Skeletal muscle tissue (tissue), 3 donors: ENCODE measurements at regions not wholly inside any gene's neighbourhood (a gene's known extent, or its start where the extent isn't known, plus 50 kb on each side); places are given as distances from the start of the nearest gene placed in this dataset.

Source experiments
- H3K27ac ChIP-seq: one replicate; pipeline ENCODE4 v1.7.0; 2013; ENCODE audit warnings: mild to moderate bottlenecking, low read depth, low read length, inconsistent platforms
- H3K27me3 ChIP-seq, 3 donors: one replicate each; pipeline ENCODE4 v1.7.0; 2013; ENCODE audit warnings: low read length in 3 of 3; ENCODE audit not compliant: control insufficient read depth in 3 of 3, insufficient read depth in 3 of 3
- H3K36me3 ChIP-seq, 3 donors: one replicate each; pipeline ENCODE4 v1.7.0; 2013; ENCODE audit warnings: low read length in 3 of 3; ENCODE audit not compliant: control insufficient read depth in 3 of 3, insufficient read depth in 3 of 3
- H3K4me1 ChIP-seq, 3 donors: one replicate each; pipeline ENCODE4 v1.7.0; 2013; ENCODE audit warnings: low read length in 3 of 3, mild to moderate bottlenecking in 3 of 3; ENCODE audit not compliant: control insufficient read depth in 3 of 3, insufficient read depth in 3 of 3
- H3K4me3 ChIP-seq, 3 donors: one replicate each; pipeline ENCODE4 v1.7.0; 2013; ENCODE audit warnings: low read length in 3 of 3
- H3K9ac ChIP-seq, 3 donors: one replicate each; pipeline ENCODE4 v1.7.0; 2013; ENCODE audit warnings: low read length in 3 of 3, mild to moderate bottlenecking in 3 of 3, moderate library complexity in 2 of 3, low read depth in 1 of 3
- H3K9me3 ChIP-seq, 3 donors: one replicate each; pipeline ENCODE4 v1.7.0; 2013; ENCODE audit warnings: low read length in 3 of 3; ENCODE audit not compliant: control insufficient read depth in 3 of 3
- donor health status: Osteomylitis.

DNA sequence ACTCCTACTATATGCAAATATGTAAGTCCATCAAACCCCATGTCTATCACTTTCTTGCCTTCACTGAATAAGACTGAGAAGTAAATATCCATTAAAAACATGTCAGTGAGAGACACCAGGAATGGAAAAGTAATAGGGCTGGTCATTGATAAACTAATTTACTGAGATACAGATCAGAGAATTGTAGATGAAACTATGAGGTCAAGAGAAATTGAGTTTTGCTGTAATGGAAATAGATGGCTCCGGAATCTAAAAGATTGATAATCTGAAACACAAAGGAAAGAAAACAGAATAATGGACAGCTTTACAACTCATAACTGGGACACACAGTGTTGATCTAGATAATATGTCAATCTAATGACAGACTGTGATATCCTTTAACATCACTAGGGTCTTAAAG, 1018.3 kb upstream of the RAG2 start:
- Histone ChIP-seq H3K4me3 (no peak overlapping the region), H3K27ac (no peak overlapping the region), H3K4me1 (no peaks in the 10 kb centered on the region), H3K36me3 (no peaks in the 10 kb centered on the region), H3K9ac (no peak overlapping the region), H3K27me3 (no peaks in the 10 kb centered on the region), H3K9me3 (no peaks in the 10 kb centered on the region)

DNA sequence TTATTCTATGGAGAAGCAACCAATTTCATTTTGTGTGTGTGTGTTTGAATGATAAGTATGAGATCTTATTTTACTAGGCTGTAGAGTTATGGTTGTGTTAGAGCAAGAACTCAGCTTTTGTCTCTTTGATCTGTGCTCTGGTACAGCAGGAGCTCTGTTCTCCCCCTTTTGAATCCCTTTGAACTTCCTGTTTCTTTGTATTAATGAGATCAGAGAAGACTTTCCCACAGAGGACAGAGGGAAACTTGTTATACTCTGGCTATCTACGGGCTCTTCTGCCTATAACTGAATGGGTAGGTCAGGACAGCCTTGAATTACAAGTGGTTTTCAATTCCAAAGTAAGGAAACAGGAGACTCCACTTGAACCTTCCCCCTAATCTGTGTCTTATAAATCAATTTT, 1015.0 kb upstream of the RAG2 start:
- Histone ChIP-seq H3K9ac (no peak overlapping the region), H3K27ac (no peak overlapping the region), H3K36me3 (no peaks in the 10 kb centered on the region), H3K4me3 (no peak overlapping the region), H3K9me3 (no peaks in the 10 kb centered on the region), H3K4me1 (no peaks in the 10 kb centered on the region), H3K27me3 (no peaks in the 10 kb centered on the region)

DNA sequence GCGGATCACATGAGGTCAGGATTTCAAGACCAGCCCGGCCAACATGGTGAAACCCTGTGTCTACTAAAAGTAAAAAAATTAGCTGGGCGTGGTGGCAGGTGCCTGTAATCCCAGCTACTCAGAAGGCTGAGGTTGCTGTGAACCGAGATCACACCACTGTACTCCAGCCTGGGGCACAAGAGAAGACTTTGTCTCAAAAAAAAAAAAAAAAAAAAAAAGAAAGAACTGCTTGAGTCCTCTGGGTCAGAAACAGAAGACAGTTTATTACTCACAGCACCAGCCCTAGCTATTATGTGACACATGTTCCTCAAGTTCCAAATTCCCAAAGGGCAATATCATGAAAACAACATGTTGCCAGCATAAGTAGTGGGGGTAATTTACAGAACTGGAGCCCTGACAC, 1014.1 kb upstream of the RAG2 start:
- Histone ChIP-seq H3K36me3 (no peaks in the 10 kb centered on the region), H3K9me3 (no peaks in the 10 kb centered on the region), H3K9ac (no peak overlapping the region), H3K4me3 (no peak overlapping the region), H3K27ac (no peak overlapping the region), H3K27me3 (no peaks in the 10 kb centered on the region), H3K4me1 (no peaks in the 10 kb centered on the region)

DNA sequence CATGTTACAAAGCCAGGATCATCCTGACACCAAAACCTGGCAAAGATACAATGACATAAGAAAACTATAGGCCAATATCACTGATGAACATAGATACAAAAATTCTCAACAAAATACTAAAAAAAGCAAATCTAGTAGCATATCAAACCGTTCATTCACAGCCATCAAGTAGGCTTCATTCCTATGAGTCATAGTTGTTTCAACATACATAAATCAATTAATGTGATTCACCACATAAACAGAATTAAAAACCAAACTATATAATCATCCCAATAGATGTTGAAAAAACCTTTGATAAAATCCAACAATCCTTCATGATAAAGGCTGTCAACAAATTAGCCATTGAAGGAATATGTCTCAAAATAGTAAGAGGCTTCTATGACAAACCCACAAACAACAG, 1007.2 kb upstream of the RAG2 start:
- Histone ChIP-seq H3K27ac (no peak overlapping the region), H3K4me1 (no peaks in the 10 kb centered on the region), H3K4me3 (no peak overlapping the region), H3K27me3 (no peaks in the 10 kb centered on the region), H3K36me3 (no peaks in the 10 kb centered on the region), H3K9me3 (peaks cover 0 to 7% (median 0%) of the 10 kb centered on the region in 3 donors), H3K9ac (no peak overlapping the region)

DNA sequence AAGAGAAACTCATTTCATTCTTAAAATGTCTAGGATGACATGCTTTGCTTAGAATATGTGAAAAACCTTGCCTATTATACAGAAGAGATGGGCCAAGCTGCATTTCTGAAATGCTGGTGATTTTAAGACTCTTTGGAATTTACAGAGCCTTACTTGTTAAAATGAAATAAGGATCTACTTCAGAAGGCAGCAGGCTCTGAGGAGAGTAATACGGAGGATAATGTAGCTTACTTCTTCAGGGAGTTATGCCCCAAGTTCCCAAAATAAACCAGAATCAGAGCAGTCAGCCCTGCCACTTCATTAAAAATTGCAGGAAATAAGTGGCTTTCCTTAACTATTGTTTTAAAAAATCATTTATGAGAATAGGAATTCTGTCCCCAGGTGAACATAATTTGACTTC, 1000.3 kb upstream of the RAG2 start:
- H3K36me3 ChIP-seq = no peaks in the 10 kb centered on the region
- H3K4me3 ChIP-seq = no peak overlapping the region
- no peak overlapping the region for H3K9ac ChIP-seq
- H3K4me1 ChIP-seq = no peaks in the 10 kb centered on the region
- no peak overlapping the region for H3K27ac ChIP-seq
- H3K27me3 ChIP-seq = no peaks in the 10 kb centered on the region
- peaks cover 0 to 5% (median 0%) of the 10 kb centered on the region in 3 donors for H3K9me3 ChIP-seq

DNA sequence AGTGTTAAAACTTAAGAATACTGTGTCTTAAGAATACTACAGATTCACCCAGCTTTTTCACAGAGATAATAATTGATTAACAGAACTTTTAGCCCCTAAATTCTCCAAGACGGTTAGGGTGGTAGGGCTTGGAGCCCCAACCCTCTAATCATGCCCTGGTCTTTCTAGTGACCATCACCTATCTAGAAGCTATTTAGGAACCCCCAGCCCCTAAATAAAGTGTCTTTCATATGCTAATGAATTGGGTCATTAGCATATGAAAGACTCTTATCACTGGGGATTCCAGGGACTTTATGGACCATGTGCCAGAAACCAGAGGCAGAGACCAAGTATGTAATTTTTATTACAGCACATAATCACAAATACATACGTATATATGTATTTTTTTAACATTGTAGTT, 999.7 kb upstream of the RAG2 start:
- no peaks in the 10 kb centered on the region for H3K9me3 ChIP-seq

DNA sequence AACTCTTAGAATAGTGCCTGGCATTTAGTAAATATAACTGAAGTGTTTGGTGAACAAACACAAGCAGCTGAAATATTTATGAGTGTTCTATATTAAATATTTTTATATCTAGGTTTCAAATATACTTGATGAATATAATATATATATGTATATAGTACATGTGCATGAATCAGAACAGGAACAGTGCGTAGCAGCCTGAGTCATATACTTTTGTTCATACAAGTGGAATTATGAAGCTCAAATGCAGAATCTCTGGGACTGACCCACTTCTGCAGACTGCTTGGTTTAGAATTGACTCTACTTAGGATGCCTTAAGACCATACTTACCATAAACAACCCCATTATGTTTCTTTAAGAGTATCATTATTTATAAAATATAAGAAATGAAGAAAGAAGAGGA, 997.8 kb upstream of the RAG2 start:
- H3K36me3 ChIP-seq = no peaks in the 10 kb centered on the region
- H3K27ac ChIP-seq = no peak overlapping the region
- no peak overlapping the region for H3K9ac ChIP-seq

More for the DNA sequence above, 999.7 kb upstream of the RAG2 start:
- no peak overlapping the region for H3K9ac ChIP-seq
- no peaks in the 10 kb centered on the region for H3K27me3 ChIP-seq
- no peaks in the 10 kb centered on the region for H3K4me1 ChIP-seq
- no peak overlapping the region for H3K4me3 ChIP-seq
- no peaks in the 10 kb centered on the region for H3K36me3 ChIP-seq
- no peak overlapping the region for H3K27ac ChIP-seq

DNA sequence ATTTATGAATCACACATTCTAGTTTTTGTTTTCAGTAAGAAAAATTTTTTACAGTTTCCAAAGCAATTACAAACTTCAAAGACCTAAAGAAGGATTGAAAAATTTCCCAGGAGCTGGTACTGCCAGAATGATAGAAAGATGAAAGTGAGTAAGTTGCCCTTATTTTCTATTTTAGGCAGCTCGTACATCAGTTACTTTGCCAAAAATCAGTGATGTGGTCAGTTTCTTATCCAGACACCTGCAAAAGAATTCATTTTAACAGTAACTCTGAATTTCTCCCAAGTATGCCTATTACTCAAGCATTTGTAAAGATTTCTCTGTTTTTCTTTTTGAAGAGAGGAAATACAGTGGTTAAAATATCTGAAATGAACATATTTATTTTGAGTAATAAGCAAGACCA, 976.3 kb upstream of the RAG2 start:
- H3K4me1 ChIP-seq = no peaks in the 10 kb centered on the region

More for the DNA sequence above, 997.8 kb upstream of the RAG2 start:
- Histone ChIP-seq H3K4me3 (no peak overlapping the region), H3K9me3 (no peaks in the 10 kb centered on the region), H3K4me1 (no peaks in the 10 kb centered on the region), H3K27me3 (no peaks in the 10 kb centered on the region)

DNA sequence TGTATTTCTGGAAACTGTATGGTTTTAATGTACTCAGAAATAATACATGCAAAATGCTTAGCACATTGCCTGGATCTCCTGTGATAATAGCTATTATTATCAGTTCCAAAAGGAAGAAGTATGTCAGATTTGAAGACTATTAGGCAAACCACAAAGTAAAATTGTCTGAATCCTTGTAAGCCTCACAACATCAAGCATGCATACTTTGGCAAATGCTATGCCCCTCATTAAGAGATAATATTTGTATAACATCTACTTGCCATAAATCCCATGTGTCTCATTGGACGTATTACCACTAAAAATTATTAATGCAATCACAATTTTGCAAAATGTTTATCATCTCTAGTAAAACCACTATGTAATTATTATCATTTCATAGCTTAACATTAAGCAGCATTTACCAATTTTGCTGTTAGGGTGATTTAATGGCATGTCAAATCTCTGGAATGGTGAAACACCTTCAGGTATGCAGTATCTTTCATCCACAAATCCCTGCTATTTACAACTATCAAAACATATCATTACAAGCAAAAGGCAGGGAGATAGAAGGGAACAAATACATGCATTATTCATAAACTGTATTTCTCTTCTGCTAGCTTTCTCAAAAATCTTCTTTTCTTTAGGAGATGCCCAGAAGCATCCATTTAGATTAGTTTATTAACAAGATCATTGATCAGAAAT, 974.6 kb upstream of the RAG2 start:
- H3K36me3 ChIP-seq = no peaks in the 10 kb centered on the region

More for the DNA sequence above, 976.3 kb upstream of the RAG2 start:
- Histone ChIP-seq H3K4me3 (no peak overlapping the region), H3K36me3 (no peaks in the 10 kb centered on the region), H3K9ac (no peak overlapping the region), H3K9me3 (no peaks in the 10 kb centered on the region), H3K27ac (no peak overlapping the region), H3K27me3 (no peaks in the 10 kb centered on the region)

DNA sequence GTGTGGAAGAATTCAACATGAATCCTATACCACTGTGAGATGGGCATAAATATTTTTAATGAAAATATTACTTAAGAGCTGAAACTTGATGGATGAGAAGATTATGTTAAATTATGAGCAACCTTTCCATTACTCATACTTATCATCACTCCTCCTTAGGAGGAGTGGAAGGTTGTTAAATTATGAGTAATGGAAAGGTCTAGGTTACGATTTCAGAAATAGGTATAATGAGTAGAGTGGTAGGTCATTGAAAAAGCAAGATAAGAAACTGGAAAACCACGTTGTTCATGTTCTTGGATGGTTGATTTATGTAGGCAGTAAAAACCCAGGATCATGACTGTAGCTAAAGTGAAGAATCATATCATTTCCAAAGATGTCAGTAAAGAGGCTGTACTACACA, 973.2 kb upstream of the RAG2 start:
- H3K36me3 ChIP-seq = no peaks in the 10 kb centered on the region
- no peaks in the 10 kb centered on the region for H3K4me1 ChIP-seq
- H3K27ac ChIP-seq = no peak overlapping the region

More for the DNA sequence above, 974.6 kb upstream of the RAG2 start:
- Histone ChIP-seq H3K4me1 (no peaks in the 10 kb centered on the region), H3K9ac (no peak overlapping the region), H3K4me3 (no peak overlapping the region), H3K27me3 (no peaks in the 10 kb centered on the region), H3K9me3 (no peaks in the 10 kb centered on the region), H3K27ac (no peak overlapping the region)

More for the DNA sequence above, 973.2 kb upstream of the RAG2 start:
- Histone ChIP-seq H3K9ac (no peak overlapping the region), H3K27me3 (no peaks in the 10 kb centered on the region), H3K4me3 (no peak overlapping the region), H3K9me3 (no peaks in the 10 kb centered on the region)
